ENCODE measurements at regions not wholly inside any gene's neighbourhood (a gene's known extent, or its start where the extent isn't known, plus 50 kb on each side); places are given as distances from the start of the nearest gene placed in this dataset.

- TF ChIP-seq CTCF (IDR thresholded peaks at IDR 0.05; ENCODE audit: insufficient read depth, low read length, missing control alignments): no peak
- CTCF ChIA-PET: no interaction called here
- no peak for DNase-seq (ENCODE audit: low read depth, low spot score)
These were observed 260.3 kb downstream of the CD109 start for GRCh38 chr6:73956305-73956704.

GRCh38 chr6:73955800-73956199 is 259.8 kb downstream of the CD109 start:
- CTCF ChIA-PET: no interaction called here
- no peak for TF ChIP-seq CTCF (IDR thresholded peaks at IDR 0.05; ENCODE audit: insufficient read depth, low read length, missing control alignments)
- POLR2A ChIA-PET: no interaction called here
- H3K4me3 ChIP-seq (ENCODE audit: low read depth, low read length): no peak overlapping the region
- no peak for DNase-seq (ENCODE audit: low read depth, low spot score)

More at GRCh38 chr6:73956305-73956704, 260.3 kb downstream of the CD109 start:
- POLR2A ChIA-PET: no interaction called here
- H3K4me3 ChIP-seq (ENCODE audit: low read depth, low read length): no peak overlapping the region

GRCh38 chr6:73954881-73955280 is 258.9 kb downstream of the CD109 start:
- no peak for TF ChIP-seq CTCF (IDR thresholded peaks at IDR 0.05; ENCODE audit: insufficient read depth, low read length, missing control alignments)
- ChIA-PET CTCF (no interaction called here), POLR2A (no interaction called here)
- H3K4me3 ChIP-seq (ENCODE audit: low read depth, low read length): no peak overlapping the region
- no peak for DNase-seq (ENCODE audit: low read depth, low spot score)

- no peak for DNase-seq (ENCODE audit: low read depth, low spot score)
- H3K4me3 ChIP-seq (ENCODE audit: low read depth, low read length): no peak overlapping the region
- CTCF ChIA-PET: interaction anchor here (0.7 kb wide), 1 partner anchor 19 kb away, joined by 3 read pairs; no protein-coding TSS in a partner anchor
- POLR2A ChIA-PET: no interaction called here
- TF ChIP-seq CTCF (IDR thresholded peaks at IDR 0.05; ENCODE audit: insufficient read depth, low read length, missing control alignments): no peak
These were observed 255.2 kb downstream of the CD109 start for GRCh38 chr6:73951183-73951582.

- no peak for DNase-seq (ENCODE audit: low read depth, low spot score)
- no peak for TF ChIP-seq CTCF (IDR thresholded peaks at IDR 0.05; ENCODE audit: insufficient read depth, low read length, missing control alignments)
- H3K4me3 ChIP-seq (ENCODE audit: low read depth, low read length): no peak overlapping the region
- ChIA-PET CTCF (interaction anchor here (1.2 kb wide), 1 partner anchor 26 kb away, joined by 5 read pairs; no protein-coding TSS in a partner anchor), POLR2A (no interaction called here)
These were observed 248.1 kb downstream of the CD109 start for GRCh38 chr6:73943930-73944652.

- H3K4me3 ChIP-seq (ENCODE audit: low read depth, low read length): no peak overlapping the region
- no peak for DNase-seq (ENCODE audit: low read depth, low spot score)
- POLR2A ChIA-PET: no interaction called here
- no peak for TF ChIP-seq CTCF (IDR thresholded peaks at IDR 0.05; ENCODE audit: insufficient read depth, low read length, missing control alignments)
- CTCF ChIA-PET: interaction anchor here (1.2 kb wide), 1 partner anchor 26 kb away, joined by 5 read pairs; no protein-coding TSS in a partner anchor
These were observed 247.4 kb downstream of the CD109 start for GRCh38 chr6:73943411-73943810.
